ENCODE measurements at regions not wholly inside any gene's neighbourhood (a gene's known extent, or its start where the extent isn't known, plus 50 kb on each side); places are given as distances from the start of the nearest gene placed in this dataset.

DNA sequence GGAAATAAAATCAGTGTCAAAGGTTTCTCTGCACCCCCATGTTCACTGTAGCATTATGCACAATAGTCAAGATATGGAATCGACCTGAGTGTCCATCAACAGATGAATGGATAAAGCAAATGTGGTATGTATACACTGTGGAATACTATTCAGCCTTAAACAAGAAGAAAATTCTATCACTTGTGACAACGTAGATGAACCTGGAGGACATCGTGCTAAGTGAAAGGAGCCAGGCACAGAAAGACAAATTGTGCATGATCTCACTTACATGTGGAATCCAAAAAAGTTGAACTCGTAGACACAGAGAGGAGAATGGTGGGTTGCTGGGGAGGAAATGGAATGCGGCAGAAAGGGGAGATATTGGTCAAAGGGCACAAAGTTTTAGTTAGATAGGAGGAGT, 136.3 kb upstream of the ESR1 start:
- no peak overlapping the region for H3K27ac ChIP-seq
- WGBS, 2 donors, result 91% methylated on average over 5 of the region's 5 CpGs
- H3K9me3 ChIP-seq, result no peaks in the 10 kb centered on the region
- no peaks in the 10 kb centered on the region for H3K4me1 ChIP-seq
- no peak for TF ChIP-seq POLR2A (IDR thresholded peaks at IDR 0.05)
- TF ChIP-seq EP300 (IDR thresholded peaks at IDR 0.05), result no peak
- TF ChIP-seq, protein P1, sequence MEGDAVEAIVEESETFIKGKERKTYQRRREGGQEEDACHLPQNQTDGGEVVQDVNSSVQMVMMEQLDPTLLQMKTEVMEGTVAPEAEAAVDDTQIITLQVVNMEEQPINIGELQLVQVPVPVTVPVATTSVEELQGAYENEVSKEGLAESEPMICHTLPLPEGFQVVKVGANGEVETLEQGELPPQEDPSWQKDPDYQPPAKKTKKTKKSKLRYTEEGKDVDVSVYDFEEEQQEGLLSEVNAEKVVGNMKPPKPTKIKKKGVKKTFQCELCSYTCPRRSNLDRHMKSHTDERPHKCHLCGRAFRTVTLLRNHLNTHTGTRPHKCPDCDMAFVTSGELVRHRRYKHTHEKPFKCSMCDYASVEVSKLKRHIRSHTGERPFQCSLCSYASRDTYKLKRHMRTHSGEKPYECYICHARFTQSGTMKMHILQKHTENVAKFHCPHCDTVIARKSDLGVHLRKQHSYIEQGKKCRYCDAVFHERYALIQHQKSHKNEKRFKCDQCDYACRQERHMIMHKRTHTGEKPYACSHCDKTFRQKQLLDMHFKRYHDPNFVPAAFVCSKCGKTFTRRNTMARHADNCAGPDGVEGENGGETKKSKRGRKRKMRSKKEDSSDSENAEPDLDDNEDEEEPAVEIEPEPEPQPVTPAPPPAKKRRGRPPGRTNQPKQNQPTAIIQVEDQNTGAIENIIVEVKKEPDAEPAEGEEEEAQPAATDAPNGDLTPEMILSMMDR (IDR thresholded peaks at IDR 0.05), result no peak
- no peaks in the 10 kb centered on the region for H3K27me3 ChIP-seq
- DNase-seq (ENCODE audit: low spot score in 2 of 2), result no peak
- H3K4me3 ChIP-seq, result no peak overlapping the region
- no peaks in the 10 kb centered on the region for H3K36me3 ChIP-seq

DNA sequence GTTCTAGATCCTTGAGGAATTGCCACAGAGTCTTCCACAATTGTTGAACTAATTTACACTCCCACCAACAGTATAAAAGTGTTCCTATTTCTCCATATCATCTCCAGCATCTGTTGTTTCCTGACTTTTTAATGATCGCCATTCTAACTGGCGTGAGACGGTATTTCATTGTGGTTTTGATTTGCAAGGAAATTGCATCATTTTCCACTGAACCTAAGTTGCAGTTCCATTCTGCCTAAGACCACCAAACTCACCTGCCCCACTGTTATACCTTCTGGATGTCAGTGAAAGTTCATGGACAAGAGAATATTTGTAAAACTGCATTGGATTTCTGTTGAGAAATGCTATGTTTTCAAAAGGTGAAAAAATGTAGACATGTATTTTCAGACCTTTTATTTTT, 132.9 kb upstream of the ESR1 start:
- Histone ChIP-seq H3K4me1 (no peaks in the 10 kb centered on the region), H3K9me3 (no peaks in the 10 kb centered on the region), H3K4me3 (no peak overlapping the region), H3K27me3 (no peaks in the 10 kb centered on the region), H3K27ac (no peak overlapping the region), H3K36me3 (no peaks in the 10 kb centered on the region)
- WGBS, 2 donors, result 90 to 92% methylated on average over 3 of the region's 3 CpGs
- TF ChIP-seq, protein P1 (IDR thresholded peaks at IDR 0.05), result no peak
- TF ChIP-seq POLR2A (IDR thresholded peaks at IDR 0.05) (no peak), EP300 (IDR thresholded peaks at IDR 0.05) (no peak)
- DNase-seq (ENCODE audit: low spot score in 2 of 2), result no peak

DNA sequence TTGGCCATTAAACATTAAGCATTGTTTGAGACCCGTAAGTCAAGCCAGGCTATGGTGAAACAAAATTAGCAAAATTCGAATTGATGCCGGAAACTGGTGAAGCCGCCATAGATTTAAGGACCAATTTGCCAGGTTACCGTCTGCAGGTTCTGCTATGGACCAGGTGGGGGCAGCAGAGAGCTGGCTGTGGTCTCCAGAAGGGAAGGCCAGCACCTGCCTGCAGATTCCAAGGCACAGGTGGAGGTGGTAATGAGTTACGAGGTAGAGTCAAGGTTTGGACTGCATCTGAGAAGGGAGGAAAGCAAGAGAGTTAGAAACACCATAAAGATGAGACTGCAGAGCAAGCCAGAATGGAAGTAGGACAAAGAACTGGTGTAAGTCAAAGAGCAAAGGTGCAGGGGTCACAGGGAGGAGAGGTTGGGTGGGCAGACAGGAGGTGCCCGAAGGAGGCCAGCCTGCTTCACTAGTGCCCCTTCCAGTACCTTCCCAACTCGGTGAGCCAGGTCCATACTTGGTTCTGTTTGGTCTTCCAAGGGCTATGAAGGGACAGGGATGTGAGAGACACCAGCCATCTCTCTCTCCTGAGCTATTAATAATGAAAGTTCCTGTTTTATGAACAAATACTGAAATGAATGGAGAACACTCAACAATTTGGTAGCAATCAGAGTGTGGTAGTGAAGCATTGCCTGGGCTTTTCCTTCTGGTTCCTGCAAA, 131.6 kb upstream of the ESR1 start:
- Histone ChIP-seq H3K36me3 (no peaks in the 10 kb centered on the region), H3K4me1 (peaks cover 0 to 2% (median 0%) of the 10 kb centered on the region in 4 donors), H3K9me3 (no peaks in the 10 kb centered on the region), H3K27me3 (no peaks in the 10 kb centered on the region), H3K4me3 (no peak overlapping the region), H3K27ac (no peak overlapping the region)
- no peak for DNase-seq (ENCODE audit: low spot score in 2 of 2)
- TF ChIP-seq, protein P1 (IDR thresholded peaks at IDR 0.05), result peak; percentile 45 to 75 (median 59)
- TF ChIP-seq POLR2A (IDR thresholded peaks at IDR 0.05), result no peak
- 49 to 57% methylated on average over 8 of the region's 8 CpGs for WGBS, 2 donors

DNA sequence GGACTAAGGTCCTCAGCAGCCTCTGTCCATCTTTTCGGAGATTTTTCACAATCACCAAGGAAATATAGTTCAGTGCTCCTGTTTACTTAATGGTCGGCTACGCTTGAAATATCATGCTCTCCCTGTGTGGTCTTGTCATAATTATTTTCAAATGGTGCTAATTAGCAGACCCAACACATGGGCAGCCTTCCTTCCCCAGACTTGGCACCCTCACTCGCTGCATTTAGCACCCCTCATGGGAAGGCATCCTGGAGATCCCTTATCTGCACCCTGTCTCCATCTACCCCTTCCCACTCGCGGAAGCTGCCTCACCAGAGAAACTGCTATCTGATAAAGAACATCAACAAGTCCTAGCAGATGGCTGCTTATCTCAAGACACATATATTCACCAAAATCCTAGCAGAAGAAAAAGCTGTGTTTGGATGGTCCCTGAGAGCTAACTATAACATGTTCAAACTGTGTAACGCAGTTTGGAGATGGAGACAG, 131.0 kb upstream of the ESR1 start:
- WGBS, 2 donors, result 70 to 74% methylated on average over 7 of the region's 7 CpGs
- H3K4me3 ChIP-seq, result no peak overlapping the region
- H3K4me1 ChIP-seq, result peaks cover 0 to 8% (median under 1%) of the 10 kb centered on the region in 4 donors
- no peak overlapping the region for H3K27ac ChIP-seq
- no peaks in the 10 kb centered on the region for H3K27me3 ChIP-seq
- no peak for TF ChIP-seq EP300 (IDR thresholded peaks at IDR 0.05)
- TF ChIP-seq, protein P1 (IDR thresholded peaks at IDR 0.05), result no peak
- no peak for TF ChIP-seq POLR2A (IDR thresholded peaks at IDR 0.05)
- no peaks in the 10 kb centered on the region for H3K9me3 ChIP-seq
- DNase-seq (ENCODE audit: low spot score in 2 of 2), result no peak
- no peaks in the 10 kb centered on the region for H3K36me3 ChIP-seq

DNA sequence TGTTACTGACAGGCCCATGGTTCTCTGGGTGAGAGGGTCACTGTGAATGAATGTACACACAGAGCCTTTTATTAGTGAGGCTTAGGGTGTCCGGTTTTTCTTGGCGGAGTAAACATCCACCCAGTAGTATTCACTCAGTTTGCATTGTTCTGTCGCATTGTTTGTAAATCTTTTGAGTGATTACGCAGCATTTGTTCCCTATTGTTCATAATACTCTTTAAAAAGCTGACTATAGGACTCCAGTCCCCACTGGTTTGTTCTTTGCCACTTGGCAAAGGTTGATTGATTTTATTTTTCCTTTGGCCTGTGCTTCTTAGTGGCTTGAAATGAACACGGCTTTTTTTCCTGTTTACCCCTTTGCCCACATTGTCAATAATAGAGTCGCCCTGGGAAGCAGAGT, 130.1 kb upstream of the ESR1 start:
- no peaks in the 10 kb centered on the region for H3K27me3 ChIP-seq
- H3K27ac ChIP-seq, result no peak overlapping the region
- no peaks in the 10 kb centered on the region for H3K9me3 ChIP-seq
- TF ChIP-seq POLR2A (IDR thresholded peaks at IDR 0.05) (no peak), EP300 (IDR thresholded peaks at IDR 0.05) (no peak)
- TF ChIP-seq, protein P1 (IDR thresholded peaks at IDR 0.05), result no peak
- 55 to 71% methylated on average over 6 of the region's 6 CpGs for WGBS, 2 donors
- no peaks in the 10 kb centered on the region for H3K36me3 ChIP-seq
- no peak overlapping the region for H3K4me3 ChIP-seq
- H3K4me1 ChIP-seq, result peaks cover 0 to 15% (median 4%) of the 10 kb centered on the region in 4 donors
- DNase-seq (ENCODE audit: low spot score in 2 of 2), result no peak
